Endothelial cell of hepatic sinusoid (primary cell): ENCODE measurements at regions not wholly inside any gene's neighbourhood (a gene's known extent, or its start where the extent isn't known, plus 50 kb on each side); places are given as distances from the start of the nearest gene placed in this dataset.
"Not testable (repeated sequence)": the region's sequence is repeated elsewhere in the genome, so short reads cannot be mapped to it uniquely, and the experiment has no call there.

Experiments
- in situ Hi-C: cut with HindIII; loops from 2 replicates; pipeline ENCODE4 v1.10.0; 2017; ENCODE audit warnings: low sequenced_read_pairs

DNA sequence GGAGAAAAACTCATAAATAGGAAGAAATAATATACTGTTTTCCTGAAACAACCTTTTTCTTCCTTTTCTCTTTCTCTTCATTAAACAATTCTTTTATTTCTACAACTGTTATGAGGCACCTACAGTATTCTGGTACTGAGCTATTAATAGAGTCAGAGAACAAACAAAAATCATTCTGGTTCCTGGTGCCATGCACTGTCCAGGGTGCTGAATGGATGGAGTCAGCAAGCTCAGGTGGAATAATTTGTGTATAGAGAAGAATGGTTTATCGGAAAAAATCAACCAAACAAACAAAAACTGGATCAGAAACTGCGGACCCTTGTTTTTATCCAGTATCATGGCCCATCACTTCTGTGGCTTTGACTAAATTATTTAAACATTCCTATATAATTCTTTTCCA, 430.3 kb upstream of the GOT2 start:
- in situ Hi-C loops, result no loop called here

DNA sequence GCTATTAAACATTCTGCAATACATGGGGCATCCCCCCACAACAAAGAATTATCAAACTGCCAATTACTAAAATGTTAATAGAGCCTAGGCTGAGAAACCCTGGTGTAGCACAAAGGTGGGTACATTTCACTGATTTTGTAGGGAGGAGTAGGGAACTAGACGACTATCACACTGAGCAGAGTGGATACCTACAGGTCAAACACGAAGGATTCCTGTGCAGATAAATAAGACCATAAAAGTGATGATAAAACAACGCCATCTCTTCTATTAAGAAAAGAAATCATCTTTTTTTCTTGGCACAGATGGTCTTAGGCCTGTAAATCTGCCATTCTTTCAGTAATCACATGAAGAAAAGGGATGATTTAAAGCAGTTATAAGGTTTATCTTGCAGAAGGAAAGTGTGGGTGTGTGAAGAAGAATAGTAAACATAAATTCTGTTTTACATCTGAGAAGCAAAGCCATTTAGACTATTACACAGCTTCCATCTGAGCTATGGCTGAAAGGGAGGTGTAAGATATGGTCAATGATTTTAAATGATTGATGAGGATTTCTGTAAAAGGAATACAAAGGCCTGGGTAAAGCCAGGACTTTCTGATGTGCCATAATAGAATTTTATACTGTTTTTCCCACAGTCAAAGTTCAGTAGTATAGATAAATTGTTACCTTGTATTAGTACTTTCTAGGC, 429.4 kb upstream of the GOT2 start:
- in situ Hi-C loops, result no loop called here

- in situ Hi-C loops, result no loop called here
Observed at GRCh38 chr16:59161679-59162078, 427.6 kb upstream of the GOT2 start.

- in situ Hi-C loops, result no loop called here
Observed at GRCh38 chr16:59154295-59154694, 420.2 kb upstream of the GOT2 start.

GRCh38 chr16:59148769-59149155, 414.6 kb upstream of the GOT2 start:
- in situ Hi-C loops, result no loop called here

GRCh38 chr16:59148056-59148768, 414.1 kb upstream of the GOT2 start:
- in situ Hi-C loops, result no loop called here

DNA sequence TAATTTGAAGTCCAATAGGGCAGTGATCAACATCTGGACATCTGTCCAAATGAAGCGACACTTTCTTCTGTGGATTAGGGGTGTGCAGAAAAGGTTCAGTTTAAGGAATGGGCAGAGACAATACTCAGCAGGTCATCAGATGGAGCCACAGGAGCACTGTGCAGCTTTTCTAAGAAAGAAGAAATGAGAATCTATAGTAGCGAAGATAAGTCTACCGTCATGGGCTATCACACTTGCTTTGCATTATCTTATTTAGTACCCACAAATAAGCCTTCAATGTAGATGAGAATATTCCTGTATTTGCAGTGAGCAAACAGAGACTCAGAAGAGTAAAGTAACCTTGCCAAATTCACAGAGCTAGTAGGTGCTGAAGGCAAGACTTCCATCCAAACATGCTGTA, 412.0 kb upstream of the GOT2 start:
- in situ Hi-C loops, result no loop called here

GRCh38 chr16:59144841-59145240, 410.7 kb upstream of the GOT2 start:
- in situ Hi-C loops, result no loop called here

- in situ Hi-C loops, result no loop called here
Observed at GRCh38 chr16:59144326-59144725, 410.2 kb upstream of the GOT2 start.

GRCh38 chr16:59126486-59126885, 392.4 kb upstream of the GOT2 start:
- in situ Hi-C loops, result no loop called here

DNA sequence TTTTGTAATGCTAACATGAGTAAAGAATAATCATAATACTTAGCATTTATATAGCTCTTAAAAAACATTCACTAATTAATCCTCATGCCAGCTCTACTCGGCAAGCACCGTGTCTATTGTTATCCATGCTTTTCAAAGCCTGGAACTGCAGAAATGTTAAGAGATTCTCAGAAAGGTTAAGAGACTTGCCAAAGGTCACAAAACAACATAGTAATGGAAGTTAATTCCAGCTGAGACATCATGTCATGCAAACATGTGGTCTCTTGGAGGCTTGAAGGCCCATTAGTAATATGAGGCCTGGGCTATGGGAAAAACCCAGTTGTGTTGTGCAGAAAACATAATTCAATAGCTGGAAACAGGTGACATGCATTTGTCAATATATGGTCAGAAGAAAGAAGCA, 389.9 kb upstream of the GOT2 start:
- in situ Hi-C loops, result no loop called here

DNA sequence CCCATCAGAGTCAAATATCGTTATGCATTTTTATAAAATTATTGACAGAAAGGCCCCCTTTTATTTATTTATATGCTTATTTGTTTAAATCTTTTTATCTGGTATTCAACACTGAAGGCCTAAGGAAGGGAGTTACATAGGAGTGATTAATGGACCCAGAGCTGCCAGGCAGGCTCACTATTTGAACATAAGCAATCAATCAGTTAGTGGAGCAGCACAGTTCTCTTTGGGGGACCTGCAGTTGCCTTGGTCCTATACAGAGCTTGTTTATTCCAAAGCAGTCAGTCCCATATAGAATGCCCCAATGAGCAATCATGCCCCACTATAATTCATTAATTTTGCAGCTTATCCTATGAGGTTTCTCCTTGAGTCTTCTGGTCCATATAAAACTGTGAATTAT, 389.4 kb upstream of the GOT2 start:
- in situ Hi-C loops, result no loop called here

- in situ Hi-C loops, result no loop called here
Observed at GRCh38 chr16:59122262-59122537, 388.1 kb upstream of the GOT2 start.

DNA sequence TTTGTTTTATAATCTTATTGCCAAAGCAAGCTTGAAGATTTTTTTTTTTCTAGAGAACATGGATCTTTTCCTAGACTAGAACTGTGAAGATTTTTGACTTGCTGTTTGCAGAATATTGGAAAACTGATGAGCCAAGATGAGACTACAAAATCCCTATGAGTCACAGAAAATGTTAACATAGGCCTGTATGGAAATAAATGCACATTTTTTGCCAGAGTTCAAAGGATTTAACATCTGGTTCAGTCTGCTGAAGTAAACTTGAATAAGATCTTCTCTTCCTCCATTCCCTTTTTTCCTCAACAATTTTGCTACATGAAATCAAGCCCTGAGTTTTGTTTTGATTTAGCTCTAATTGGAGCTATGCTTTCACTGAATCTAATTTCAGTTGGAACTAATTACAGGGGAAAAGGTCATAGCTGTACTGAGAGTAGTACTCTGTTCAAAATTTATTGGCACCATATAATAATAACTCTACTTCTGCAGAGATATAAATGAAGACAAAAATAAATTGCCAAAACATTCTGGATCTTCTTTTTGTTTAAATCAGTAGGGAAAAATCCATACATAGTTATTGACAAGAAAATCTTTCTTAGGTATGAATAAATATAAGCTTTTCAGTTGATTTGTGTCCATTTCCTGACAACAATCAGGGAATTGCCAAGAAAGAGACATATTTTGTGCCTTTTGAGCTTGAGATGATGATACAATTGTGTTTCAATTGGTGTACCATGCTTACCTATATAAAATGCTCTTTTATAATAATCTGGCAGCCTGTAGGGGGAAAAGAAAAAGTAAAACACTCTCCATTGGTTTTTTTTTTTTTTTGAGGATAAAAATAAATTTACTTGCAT, 387.5 kb upstream of the GOT2 start:
- in situ Hi-C loops, result no loop called here

DNA sequence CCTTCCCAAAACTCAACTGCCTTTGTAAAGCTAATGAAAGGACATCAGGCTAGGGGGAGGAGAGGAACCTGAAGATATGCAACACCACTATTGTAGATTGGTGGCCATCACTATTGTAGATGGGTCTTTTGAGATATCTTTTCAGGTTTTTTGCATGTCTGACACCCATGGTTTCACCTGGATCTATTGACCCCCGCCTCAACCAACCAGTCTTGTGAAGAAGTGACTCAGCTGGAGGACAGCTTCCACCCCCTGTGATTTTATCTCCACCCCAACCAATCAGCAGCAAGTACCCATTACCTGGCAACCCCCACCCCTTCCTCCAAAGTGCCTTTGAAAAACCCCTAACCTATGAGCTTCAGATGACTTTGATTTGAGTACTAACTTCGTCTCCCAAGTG, 382.6 kb upstream of the GOT2 start:
- in situ Hi-C loops, result no loop called here

DNA sequence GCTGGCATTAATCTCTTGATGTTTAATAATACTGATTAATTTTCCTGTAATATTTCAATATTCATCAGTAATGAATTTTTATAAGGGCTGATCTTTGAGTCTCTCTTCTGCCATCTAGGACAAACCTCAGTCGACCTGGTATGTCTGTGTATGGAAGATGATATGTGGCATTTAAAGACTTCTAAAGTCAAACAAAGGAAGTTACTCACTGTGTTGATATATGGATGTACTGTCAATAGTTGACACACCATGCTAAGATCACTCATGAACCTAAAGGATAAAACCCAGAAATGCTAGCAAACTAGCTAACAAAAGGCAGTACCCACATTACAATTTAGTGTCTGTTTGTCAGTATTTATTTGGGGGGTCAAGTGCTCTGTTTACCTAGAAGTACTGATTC, 380.7 kb upstream of the GOT2 start:
- in situ Hi-C loops, result no loop called here

- in situ Hi-C loops, result no loop called here
Observed at GRCh38 chr16:59113004-59113670, 379.0 kb upstream of the GOT2 start.

DNA sequence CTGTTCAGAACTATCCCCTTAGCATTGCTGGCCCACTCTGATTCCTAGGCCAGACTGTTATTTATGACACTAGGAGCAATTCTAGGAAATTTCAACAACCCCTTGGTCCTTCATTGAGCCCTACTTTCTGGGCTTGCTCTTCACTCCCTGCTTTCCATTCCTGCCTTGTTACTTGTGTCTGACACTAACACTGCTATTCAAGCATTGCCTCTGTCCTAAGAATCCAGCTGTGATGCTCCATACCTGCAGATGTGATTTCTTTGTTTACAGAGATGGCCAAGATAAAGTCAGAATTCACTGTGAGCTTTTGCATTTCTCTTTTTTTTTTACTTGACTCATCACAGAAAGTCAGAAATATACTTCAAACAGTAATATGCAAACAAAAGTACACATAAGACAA, 377.2 kb upstream of the GOT2 start:
- in situ Hi-C loops, result no loop called here

- in situ Hi-C loops, result no loop called here
Observed at GRCh38 chr16:59108374-59108773, 374.3 kb upstream of the GOT2 start.

DNA sequence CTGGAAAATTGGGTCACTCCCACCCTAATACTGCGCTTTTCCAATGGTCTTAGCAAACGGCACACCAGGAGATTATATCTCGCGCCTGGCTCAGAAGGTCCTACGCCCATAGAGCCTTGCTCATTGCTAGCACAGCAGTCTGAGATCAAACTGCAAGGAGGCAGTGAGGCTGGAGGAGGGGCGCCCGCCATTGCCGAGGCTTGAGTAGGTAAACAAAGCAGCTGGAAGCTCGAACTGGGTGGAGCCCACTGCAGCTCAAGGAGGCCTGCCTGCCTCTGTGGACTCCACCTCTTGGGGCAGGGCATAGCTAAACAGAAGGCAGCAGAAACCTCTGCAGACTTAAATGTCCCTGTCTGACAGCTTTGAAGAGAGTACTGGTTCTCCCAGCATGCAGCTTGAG, 362.6 kb upstream of the GOT2 start:
- in situ Hi-C loops, result not testable (repeated sequence)

GRCh38 chr16:59090541-59090940, 356.4 kb upstream of the GOT2 start:
- in situ Hi-C loops, result no loop called here

DNA sequence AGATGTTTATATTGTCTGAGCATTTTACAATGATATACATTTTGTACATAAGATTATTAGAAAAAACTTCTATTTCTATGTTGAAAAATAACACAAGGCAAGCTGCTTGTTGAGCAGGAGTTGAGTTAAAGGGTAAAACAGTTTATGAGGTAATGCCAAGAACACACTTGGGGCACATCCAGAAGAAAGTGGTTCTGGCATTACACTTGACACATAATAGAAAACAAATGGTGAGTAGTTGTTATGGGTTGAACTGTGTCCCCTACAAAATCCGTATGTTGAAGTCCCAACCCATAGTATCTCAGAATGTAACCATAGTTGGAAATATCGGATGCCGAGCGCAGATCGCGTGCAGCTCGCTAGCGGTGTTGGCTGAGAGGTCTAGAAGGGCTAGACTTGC, 354.3 kb upstream of the GOT2 start:
- in situ Hi-C loops, result no loop called here
